ENCODE measurements at regions not wholly inside any gene's neighbourhood (a gene's known extent, or its start where the extent isn't known, plus 50 kb on each side); places are given as distances from the start of the nearest gene placed in this dataset.

DNA sequence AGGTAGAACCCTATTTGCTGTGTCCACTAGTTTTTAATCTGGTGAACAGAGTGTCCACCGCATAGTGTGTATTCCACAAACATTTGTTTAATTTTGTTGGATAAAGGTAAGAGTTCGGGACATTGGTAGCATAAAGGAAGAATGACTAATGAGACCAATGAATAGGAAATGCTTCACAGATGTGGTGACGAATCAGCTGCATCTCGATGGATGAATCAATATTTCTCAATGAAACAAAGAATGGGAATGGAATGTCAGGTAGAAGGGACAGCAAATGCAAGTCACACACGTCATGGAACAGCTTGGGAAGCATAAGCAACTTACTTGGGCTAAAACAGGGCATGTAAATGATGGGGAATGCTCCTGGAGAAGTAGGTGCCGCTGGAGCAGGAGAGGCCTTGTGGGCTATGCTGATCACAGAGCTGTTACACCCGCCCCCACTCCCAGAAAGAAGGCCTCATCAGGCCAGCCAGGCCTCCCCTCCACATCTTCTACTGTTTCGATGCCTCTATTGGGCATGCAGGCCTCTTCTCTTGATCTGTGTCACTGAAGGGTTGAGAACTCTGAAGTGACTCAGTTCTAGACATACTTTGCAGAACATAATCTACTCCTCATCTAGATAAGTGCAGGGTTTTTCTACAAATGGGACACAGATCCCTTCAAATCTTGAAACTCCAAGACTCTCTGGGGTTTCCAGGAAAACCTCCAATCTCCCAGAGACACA, 120.0 kb upstream of the GADL1 start:
- H3K27ac ChIP-seq = no peak overlapping the region
- H4K20me1 ChIP-seq (ENCODE audit: insufficient read depth, poor library complexity, severe bottlenecking) = no peaks in the 10 kb centered on the region
- TF ChIP-seq EZH2phosphoT487 (IDR thresholded peaks at IDR 0.05; ENCODE audit: low read depth, severe bottlenecking, unreplicated experiment) (no peak), EZH2 (IDR thresholded peaks at IDR 0.05; ENCODE audit: borderline replicate concordance) (no peak)
- TF ChIP-seq, protein P1, sequence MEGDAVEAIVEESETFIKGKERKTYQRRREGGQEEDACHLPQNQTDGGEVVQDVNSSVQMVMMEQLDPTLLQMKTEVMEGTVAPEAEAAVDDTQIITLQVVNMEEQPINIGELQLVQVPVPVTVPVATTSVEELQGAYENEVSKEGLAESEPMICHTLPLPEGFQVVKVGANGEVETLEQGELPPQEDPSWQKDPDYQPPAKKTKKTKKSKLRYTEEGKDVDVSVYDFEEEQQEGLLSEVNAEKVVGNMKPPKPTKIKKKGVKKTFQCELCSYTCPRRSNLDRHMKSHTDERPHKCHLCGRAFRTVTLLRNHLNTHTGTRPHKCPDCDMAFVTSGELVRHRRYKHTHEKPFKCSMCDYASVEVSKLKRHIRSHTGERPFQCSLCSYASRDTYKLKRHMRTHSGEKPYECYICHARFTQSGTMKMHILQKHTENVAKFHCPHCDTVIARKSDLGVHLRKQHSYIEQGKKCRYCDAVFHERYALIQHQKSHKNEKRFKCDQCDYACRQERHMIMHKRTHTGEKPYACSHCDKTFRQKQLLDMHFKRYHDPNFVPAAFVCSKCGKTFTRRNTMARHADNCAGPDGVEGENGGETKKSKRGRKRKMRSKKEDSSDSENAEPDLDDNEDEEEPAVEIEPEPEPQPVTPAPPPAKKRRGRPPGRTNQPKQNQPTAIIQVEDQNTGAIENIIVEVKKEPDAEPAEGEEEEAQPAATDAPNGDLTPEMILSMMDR (IDR thresholded peaks at IDR 0.05; ENCODE audit: poor library complexity) = no peak
- 84% methylated on average over 8 of the region's 8 CpGs for WGBS (ENCODE audit: low lambda C conversion rate, missing lambda C conversion rate)
- no peaks in the 10 kb centered on the region for H3K9me2 ChIP-seq (replicated peaks; ENCODE audit: insufficient read depth)
- H3K36me3 ChIP-seq (replicated peaks; ENCODE audit: insufficient read depth, low read depth) = no peaks in the 10 kb centered on the region
- no peaks in the 10 kb centered on the region for H3K9me3 ChIP-seq (ENCODE audit: low read depth)
- H3K4me3 ChIP-seq = no peak overlapping the region
- H3K79me2 ChIP-seq = no peaks in the 10 kb centered on the region
- H3K4me2 ChIP-seq = no peak overlapping the region
- no peaks in the 10 kb centered on the region for H3K27me3 ChIP-seq
- DNase-seq (ENCODE audit: low spot score) = no peak
- no peak overlapping the region for H2AFZ ChIP-seq
- H3K4me1 ChIP-seq (ENCODE audit: insufficient read depth) = no peaks in the 10 kb centered on the region

- Histone ChIP-seq H4K20me1 (ENCODE audit: insufficient read depth, poor library complexity, severe bottlenecking) (no peaks in the 10 kb centered on the region), H3K27ac (no peak overlapping the region), H3K4me3 (no peak overlapping the region), H3K9me3 (ENCODE audit: low read depth) (no peaks in the 10 kb centered on the region), H3K79me2 (no peaks in the 10 kb centered on the region), H3K9me2 (replicated peaks; ENCODE audit: insufficient read depth) (no peaks in the 10 kb centered on the region), H3K4me1 (ENCODE audit: insufficient read depth) (no peaks in the 10 kb centered on the region), H2AFZ (no peak overlapping the region), H3K27me3 (no peaks in the 10 kb centered on the region), H3K36me3 (replicated peaks; ENCODE audit: insufficient read depth, low read depth) (no peaks in the 10 kb centered on the region), H3K4me2 (no peak overlapping the region)
- WGBS (ENCODE audit: low lambda C conversion rate, missing lambda C conversion rate) = 70% methylated on average over 2 of the region's 2 CpGs
- TF ChIP-seq EZH2phosphoT487 (IDR thresholded peaks at IDR 0.05; ENCODE audit: low read depth, severe bottlenecking, unreplicated experiment) = no peak
- TF ChIP-seq EZH2 (IDR thresholded peaks at IDR 0.05; ENCODE audit: borderline replicate concordance) = no peak
- TF ChIP-seq, protein P1 (IDR thresholded peaks at IDR 0.05; ENCODE audit: poor library complexity) = no peak
- DNase-seq (ENCODE audit: low spot score) = no peak
These were observed 121.7 kb upstream of the GADL1 start for GRCh38 chr3:31016196-31016595.

DNA sequence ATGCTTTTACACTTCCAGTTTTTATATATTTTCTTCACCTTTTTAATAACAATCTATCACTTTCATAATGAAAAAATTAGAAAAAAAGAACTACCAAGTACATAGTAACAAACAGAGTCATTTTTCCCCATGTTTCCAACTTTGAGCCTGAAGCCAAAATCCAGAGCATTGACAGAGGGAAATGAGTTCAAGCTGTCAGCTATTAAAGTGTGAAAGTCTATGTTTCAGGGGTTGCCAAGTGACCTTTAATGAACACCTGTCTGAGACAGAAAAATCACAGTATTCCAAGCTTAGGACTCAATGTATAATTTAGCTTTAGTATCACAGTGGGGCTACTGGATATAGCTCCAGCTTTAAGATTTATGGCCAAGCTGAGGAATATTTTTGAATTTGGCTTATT, 128.3 kb upstream of the GADL1 start:
- no peaks in the 10 kb centered on the region for H3K4me1 ChIP-seq (ENCODE audit: insufficient read depth)
- H3K27me3 ChIP-seq = no peaks in the 10 kb centered on the region
- no peak overlapping the region for H3K4me3 ChIP-seq
- H2AFZ ChIP-seq = no peak overlapping the region
- no peaks in the 10 kb centered on the region for H3K36me3 ChIP-seq (replicated peaks; ENCODE audit: insufficient read depth, low read depth)
- no peaks in the 10 kb centered on the region for H4K20me1 ChIP-seq (ENCODE audit: insufficient read depth, poor library complexity, severe bottlenecking)
- H3K79me2 ChIP-seq = no peaks in the 10 kb centered on the region
- no peak overlapping the region for H3K4me2 ChIP-seq
- H3K9me3 ChIP-seq (ENCODE audit: low read depth) = peaks cover 2% of the 10 kb centered on the region
- no peak for DNase-seq (ENCODE audit: low spot score)
- H3K27ac ChIP-seq = no peak overlapping the region
- no peaks in the 10 kb centered on the region for H3K9me2 ChIP-seq (replicated peaks; ENCODE audit: insufficient read depth)
- no peak for TF ChIP-seq EZH2phosphoT487 (IDR thresholded peaks at IDR 0.05; ENCODE audit: low read depth, severe bottlenecking, unreplicated experiment)
- no peak for TF ChIP-seq EZH2 (IDR thresholded peaks at IDR 0.05; ENCODE audit: borderline replicate concordance)
- TF ChIP-seq, protein P1 (IDR thresholded peaks at IDR 0.05; ENCODE audit: poor library complexity) = no peak
